ENCODE measurements at regions not wholly inside any gene's neighbourhood (a gene's known extent, or its start where the extent isn't known, plus 50 kb on each side); places are given as distances from the start of the nearest gene placed in this dataset.

DNA sequence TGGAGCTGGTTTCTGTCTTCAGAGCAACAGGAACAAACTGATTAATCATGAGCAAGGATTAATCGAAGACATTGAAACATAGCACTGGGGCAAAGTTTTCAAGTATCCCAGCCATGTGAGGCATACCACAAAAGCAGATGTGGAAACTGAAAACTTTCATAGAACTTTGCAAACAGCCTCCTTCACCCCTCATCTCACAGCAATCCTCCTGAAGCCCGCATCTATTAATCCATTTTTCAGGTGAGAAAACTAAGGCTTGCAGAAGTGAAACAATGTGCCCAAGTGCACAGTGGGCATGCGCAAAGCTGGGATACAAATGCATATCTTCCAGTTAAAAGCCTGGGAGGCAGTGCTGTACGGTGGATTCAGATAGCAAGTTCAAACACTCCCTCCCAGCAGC, 58.6 kb upstream of the HMGXB4 start:
- H3K4me3 ChIP-seq = no peak overlapping the region
- H3K27ac ChIP-seq = no peak overlapping the region
- 68 to 75% (median 74%) methylated on average over 4 of the region's 4 CpGs for WGBS, 4 donors
- DNase-seq = no peak
- TF ChIP-seq POLR2A (IDR thresholded peaks at IDR 0.05) = no peak
- TF ChIP-seq, protein P1, sequence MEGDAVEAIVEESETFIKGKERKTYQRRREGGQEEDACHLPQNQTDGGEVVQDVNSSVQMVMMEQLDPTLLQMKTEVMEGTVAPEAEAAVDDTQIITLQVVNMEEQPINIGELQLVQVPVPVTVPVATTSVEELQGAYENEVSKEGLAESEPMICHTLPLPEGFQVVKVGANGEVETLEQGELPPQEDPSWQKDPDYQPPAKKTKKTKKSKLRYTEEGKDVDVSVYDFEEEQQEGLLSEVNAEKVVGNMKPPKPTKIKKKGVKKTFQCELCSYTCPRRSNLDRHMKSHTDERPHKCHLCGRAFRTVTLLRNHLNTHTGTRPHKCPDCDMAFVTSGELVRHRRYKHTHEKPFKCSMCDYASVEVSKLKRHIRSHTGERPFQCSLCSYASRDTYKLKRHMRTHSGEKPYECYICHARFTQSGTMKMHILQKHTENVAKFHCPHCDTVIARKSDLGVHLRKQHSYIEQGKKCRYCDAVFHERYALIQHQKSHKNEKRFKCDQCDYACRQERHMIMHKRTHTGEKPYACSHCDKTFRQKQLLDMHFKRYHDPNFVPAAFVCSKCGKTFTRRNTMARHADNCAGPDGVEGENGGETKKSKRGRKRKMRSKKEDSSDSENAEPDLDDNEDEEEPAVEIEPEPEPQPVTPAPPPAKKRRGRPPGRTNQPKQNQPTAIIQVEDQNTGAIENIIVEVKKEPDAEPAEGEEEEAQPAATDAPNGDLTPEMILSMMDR (IDR thresholded peaks at IDR 0.05) = no peak
- intact Hi-C loops (cut with DNase I) = no loop called here
- no peaks in the 10 kb centered on the region for H3K4me1 ChIP-seq (replicated peaks in 1 of 2)
- no peaks in the 10 kb centered on the region for H3K27me3 ChIP-seq
- no peaks in the 10 kb centered on the region for H3K36me3 ChIP-seq (replicated peaks in 1 of 2)
- no peaks in the 10 kb centered on the region for H3K9me3 ChIP-seq (replicated peaks in 1 of 3)

DNA sequence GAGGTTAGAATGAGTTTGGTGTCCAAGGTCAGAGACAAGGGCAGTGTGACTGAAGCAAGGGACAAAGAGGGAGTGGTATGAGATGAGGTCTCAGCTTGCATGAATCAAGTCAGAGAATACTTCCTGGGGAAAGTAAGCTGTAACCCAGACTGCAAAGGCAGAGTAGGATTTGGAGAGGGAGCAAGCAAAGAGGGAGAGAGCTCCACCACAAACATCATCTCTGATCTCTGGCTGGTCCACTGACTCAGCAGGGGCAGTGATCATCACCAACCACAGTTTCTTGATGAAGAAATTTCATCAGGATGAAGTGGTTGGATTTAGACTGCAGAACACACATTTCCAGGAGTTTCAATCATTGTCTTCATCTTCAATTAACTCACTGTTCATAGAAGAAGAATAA, 54.9 kb upstream of the HMGXB4 start:
- H3K9me3 ChIP-seq (replicated peaks in 1 of 3) = no peaks in the 10 kb centered on the region
- no peak overlapping the region for H3K4me3 ChIP-seq
- no peak for DNase-seq
- no peak for TF ChIP-seq POLR2A (IDR thresholded peaks at IDR 0.05)
- intact Hi-C loops (cut with DNase I) = no loop called here
- no peaks in the 10 kb centered on the region for H3K4me1 ChIP-seq (replicated peaks in 1 of 2)
- no peaks in the 10 kb centered on the region for H3K27me3 ChIP-seq
- no peaks in the 10 kb centered on the region for H3K36me3 ChIP-seq (replicated peaks in 1 of 2)
- H3K27ac ChIP-seq = no peak overlapping the region

GRCh38 chr22:35203583-35203982, 53.7 kb upstream of the HMGXB4 start:
- no peak for TF ChIP-seq POLR2A (IDR thresholded peaks at IDR 0.05)
- TF ChIP-seq, protein P1 (IDR thresholded peaks at IDR 0.05) = no peak
- Histone ChIP-seq H3K9me3 (replicated peaks in 1 of 3) (no peaks in the 10 kb centered on the region), H3K27me3 (no peaks in the 10 kb centered on the region), H3K4me1 (replicated peaks in 1 of 2) (no peaks in the 10 kb centered on the region), H3K27ac (no peak overlapping the region), H3K36me3 (replicated peaks in 1 of 2) (no peaks in the 10 kb centered on the region), H3K4me3 (no peak overlapping the region)
- no peak for DNase-seq
- WGBS, 4 donors = 81 to 92% (median 87%) methylated on average over 2 of the region's 2 CpGs
- intact Hi-C loops (cut with DNase I) = no loop called here

- no peak for TF ChIP-seq POLR2A (IDR thresholded peaks at IDR 0.05)
- TF ChIP-seq, protein P1 (IDR thresholded peaks at IDR 0.05) = no peak
Measured at GRCh38 chr22:35204807-35205775, 52.2 kb upstream of the HMGXB4 start.

GRCh38 chr22:35205961-35206360, 51.3 kb upstream of the HMGXB4 start:
- Histone ChIP-seq H3K4me3 (no peak overlapping the region), H3K36me3 (replicated peaks in 1 of 2) (no peaks in the 10 kb centered on the region), H3K9me3 (replicated peaks in 1 of 3) (no peaks in the 10 kb centered on the region), H3K27ac (no peak overlapping the region), H3K27me3 (peaks cover 9% of the 10 kb centered on the region), H3K4me1 (replicated peaks in 1 of 2) (no peaks in the 10 kb centered on the region)
- DNase-seq = no peak
- TF ChIP-seq POLR2A (IDR thresholded peaks at IDR 0.05) = no peak
- TF ChIP-seq, protein P1 (IDR thresholded peaks at IDR 0.05) = no peak
- WGBS, 4 donors = 31 to 58% (median 43%) methylated on average over 5 of the region's 5 CpGs
- intact Hi-C loops (cut with DNase I) = no loop called here

More at GRCh38 chr22:35204807-35205775, 52.2 kb upstream of the HMGXB4 start:
- intact Hi-C loops (cut with DNase I) = no loop called here
- no peak for DNase-seq
- H3K36me3 ChIP-seq (replicated peaks in 1 of 2) = no peaks in the 10 kb centered on the region
- 54 to 68% (median 57%) methylated on average over 14 of the region's 14 CpGs for WGBS, 4 donors
- peaks cover under 1% of the 10 kb centered on the region for H3K27me3 ChIP-seq
- H3K27ac ChIP-seq = no peak overlapping the region
- H3K9me3 ChIP-seq (replicated peaks in 1 of 3) = no peaks in the 10 kb centered on the region
- no peak overlapping the region for H3K4me3 ChIP-seq
- H3K4me1 ChIP-seq (replicated peaks in 1 of 2) = no peaks in the 10 kb centered on the region
